ENCODE measurements at regions not wholly inside any gene's neighbourhood (a gene's known extent, or its start where the extent isn't known, plus 50 kb on each side); places are given as distances from the start of the nearest gene placed in this dataset.

DNA sequence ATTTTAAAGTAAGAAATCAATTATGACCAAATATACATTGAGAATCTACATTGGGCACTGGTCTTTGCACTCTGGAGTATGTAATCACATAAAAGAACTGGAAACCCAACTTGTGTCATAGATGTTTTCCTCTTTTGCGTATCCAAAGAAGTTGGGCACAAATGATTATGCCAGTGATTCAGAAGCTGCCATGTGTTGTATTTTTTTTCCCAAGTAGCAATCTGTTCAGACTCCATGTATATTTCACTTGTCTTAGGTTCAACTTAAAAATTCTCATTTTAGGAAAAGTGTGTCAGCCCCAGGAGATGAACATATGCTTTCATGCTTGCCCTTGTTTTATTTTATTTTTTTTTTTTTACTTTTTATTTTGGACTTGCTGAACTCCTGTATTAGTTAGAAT is 441.5 kb downstream of the PDZRN4 start:
- H3K9me3 Mint-ChIP-seq = peaks cover 4% of the 10 kb centered on the region
- no peak overlapping the region for H3K4me3 Mint-ChIP-seq
- H3K36me3 Mint-ChIP-seq = no peaks in the 10 kb centered on the region
- POLR2A ChIA-PET = no interaction called here
- no peaks in the 10 kb centered on the region for H3K27me3 Mint-ChIP-seq
- intact Hi-C loops (cut with micrococcal nuclease) = no loop called here
- no peak overlapping the region for H3K27ac Mint-ChIP-seq
- no peaks in the 10 kb centered on the region for H3K4me1 Mint-ChIP-seq (ENCODE audit: low read depth)
- CTCF ChIA-PET = no interaction called here
- no peak for DNase-seq

DNA sequence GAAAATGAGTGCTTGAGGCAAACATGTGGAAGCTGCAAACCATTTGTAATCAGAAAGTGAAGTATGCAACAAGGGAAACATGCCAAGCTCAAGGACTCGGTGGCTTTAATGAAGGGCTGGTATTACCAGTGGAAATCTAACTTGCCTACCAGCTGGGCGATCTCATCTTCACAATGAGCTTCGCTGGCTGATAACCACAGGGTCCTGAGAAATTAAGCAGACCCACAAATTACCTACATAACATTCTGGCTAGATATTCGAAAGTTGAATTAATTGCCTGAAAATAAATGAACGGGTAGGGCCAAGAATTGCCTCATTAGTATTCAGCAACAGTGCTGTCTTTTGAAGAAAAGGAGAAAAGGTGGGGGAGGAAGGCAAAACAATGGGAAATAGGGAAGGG is 439.4 kb downstream of the PDZRN4 start:
- no peak overlapping the region for H3K4me3 Mint-ChIP-seq
- peaks cover 4% of the 10 kb centered on the region for H3K9me3 Mint-ChIP-seq
- intact Hi-C loops (cut with micrococcal nuclease) = no loop called here
- no peaks in the 10 kb centered on the region for H3K4me1 Mint-ChIP-seq (ENCODE audit: low read depth)
- H3K27me3 Mint-ChIP-seq = no peaks in the 10 kb centered on the region
- H3K36me3 Mint-ChIP-seq = no peaks in the 10 kb centered on the region
- ChIA-PET CTCF (no interaction called here), POLR2A (no interaction called here)
- H3K27ac Mint-ChIP-seq = no peak overlapping the region
- no peak for DNase-seq

DNA sequence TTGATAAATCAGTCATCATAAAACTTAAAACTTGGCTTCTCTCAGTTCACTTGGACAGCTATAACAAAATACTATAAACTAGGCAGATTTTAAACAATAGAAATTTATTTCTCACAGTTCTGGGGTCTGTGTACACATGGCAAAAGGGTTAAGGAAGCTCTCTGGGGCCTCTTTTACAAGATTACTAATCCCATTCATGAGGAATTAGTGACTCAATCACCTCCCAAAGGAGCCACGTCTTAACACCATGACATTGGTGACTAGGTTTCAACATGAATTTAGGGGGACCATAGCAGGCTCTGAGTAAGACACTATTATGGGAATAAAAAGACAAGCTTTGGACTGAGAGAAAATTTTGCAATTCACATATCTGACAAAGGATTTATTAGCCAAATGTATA is 436.5 kb downstream of the PDZRN4 start:
- intact Hi-C loops (cut with micrococcal nuclease) = no loop called here
- POLR2A ChIA-PET = no interaction called here
- Mint-ChIP-seq H3K9me3 (peaks cover 4% of the 10 kb centered on the region), H3K27me3 (no peaks in the 10 kb centered on the region), H3K4me3 (no peak overlapping the region), H3K4me1 (ENCODE audit: low read depth) (no peaks in the 10 kb centered on the region), H3K36me3 (no peaks in the 10 kb centered on the region), H3K27ac (no peak overlapping the region)
- no peak for DNase-seq
- CTCF ChIA-PET = no interaction called here
